Effector memory CD4-positive, alpha-beta T cell (primary cell): ENCODE measurements at regions not wholly inside any gene's neighbourhood (a gene's known extent, or its start where the extent isn't known, plus 50 kb on each side); places are given as distances from the start of the nearest gene placed in this dataset.
"Not testable (repeated sequence)": the region's sequence is repeated elsewhere in the genome, so short reads cannot be mapped to it uniquely, and the experiment has no call there.

ENCODE experiments used
- DNase-seq, 3 donors: peaks; one replicate each; pipeline ENCODE4 v3.0.0-alpha.2; 2020
- H3K27ac ChIP-seq: 2 replicates; pipeline ENCODE4 v1.7.0; 2013; ENCODE audit warnings: mild to moderate bottlenecking, low read length, moderate library complexity; ENCODE audit not compliant: insufficient read depth, poor library complexity, severe bottlenecking
- H3K27me3 ChIP-seq: replicated peaks from 2 replicates; pipeline ENCODE4 v1.7.0; 2013; ENCODE audit warnings: mild to moderate bottlenecking, low read length; ENCODE audit not compliant: insufficient read depth, control insufficient read depth, poor library complexity, severe bottlenecking
- H3K36me3 ChIP-seq: 2 replicates; pipeline ENCODE4 v1.7.0; 2013; ENCODE audit warnings: mild to moderate bottlenecking, low read length, moderate library complexity; ENCODE audit not compliant: control insufficient read depth, insufficient read depth
- H3K4me1 ChIP-seq: 2 replicates; pipeline ENCODE4 v1.7.0; 2013; ENCODE audit warnings: low read length, mild to moderate bottlenecking; ENCODE audit not compliant: control insufficient read depth, insufficient read depth, poor library complexity, severe bottlenecking
- H3K4me3 ChIP-seq: 2 replicates; pipeline ENCODE4 v1.7.0; 2013; ENCODE audit warnings: low read length, low read depth, mild to moderate bottlenecking; ENCODE audit not compliant: insufficient read depth, poor library complexity, severe bottlenecking
- H3K9me3 ChIP-seq: 2 replicates; pipeline ENCODE4 v1.7.0; 2013; ENCODE audit warnings: mild to moderate bottlenecking, low read length, moderate library complexity; ENCODE audit not compliant: control insufficient read depth

- Histone ChIP-seq H3K36me3 (no peaks in the 10 kb centered on the region), H3K27ac (no peak overlapping the region), H3K4me3 (no peak overlapping the region), H3K27me3 (no peaks in the 10 kb centered on the region), H3K4me1 (no peaks in the 10 kb centered on the region), H3K9me3 (no peaks in the 10 kb centered on the region)
- no peak for DNase-seq
These were observed 70.2 kb upstream of the PPP2R2D start for GRCh38 chr10:131830446-131831130.

GRCh38 chr10:131831561-131831960, 69.2 kb upstream of the PPP2R2D start:
- H3K4me3 ChIP-seq = no peak overlapping the region
- no peaks in the 10 kb centered on the region for H3K9me3 ChIP-seq
- H3K27me3 ChIP-seq = no peaks in the 10 kb centered on the region
- H3K4me1 ChIP-seq = no peaks in the 10 kb centered on the region
- H3K27ac ChIP-seq = no peak overlapping the region
- no peaks in the 10 kb centered on the region for H3K36me3 ChIP-seq
- no peak for DNase-seq

- H3K27ac ChIP-seq = no peak overlapping the region
- H3K4me3 ChIP-seq = no peak overlapping the region
- no peaks in the 10 kb centered on the region for H3K27me3 ChIP-seq
- DNase-seq = no peak
- H3K9me3 ChIP-seq = no peaks in the 10 kb centered on the region
- H3K36me3 ChIP-seq = no peaks in the 10 kb centered on the region
- H3K4me1 ChIP-seq = no peaks in the 10 kb centered on the region
These were observed 68.6 kb upstream of the PPP2R2D start for GRCh38 chr10:131832056-131832685.

GRCh38 chr10:131833013-131833412, 67.8 kb upstream of the PPP2R2D start:
- Histone ChIP-seq H3K36me3 (no peaks in the 10 kb centered on the region), H3K4me1 (no peaks in the 10 kb centered on the region), H3K9me3 (no peaks in the 10 kb centered on the region), H3K4me3 (no peak overlapping the region), H3K27ac (no peak overlapping the region), H3K27me3 (no peaks in the 10 kb centered on the region)
- no peak for DNase-seq

- H3K9me3 ChIP-seq = no peaks in the 10 kb centered on the region
- DNase-seq = no peak
These were observed 67.2 kb upstream of the PPP2R2D start for GRCh38 chr10:131833446-131834080.

GRCh38 chr10:131834152-131834810, 66.5 kb upstream of the PPP2R2D start:
- H3K4me3 ChIP-seq = no peak overlapping the region
- H3K36me3 ChIP-seq = no peaks in the 10 kb centered on the region
- DNase-seq = no peak
- no peaks in the 10 kb centered on the region for H3K4me1 ChIP-seq
- H3K27me3 ChIP-seq = no peaks in the 10 kb centered on the region
- no peaks in the 10 kb centered on the region for H3K9me3 ChIP-seq
- H3K27ac ChIP-seq = no peak overlapping the region

More at GRCh38 chr10:131833446-131834080, 67.2 kb upstream of the PPP2R2D start:
- H3K27me3 ChIP-seq = no peaks in the 10 kb centered on the region
- no peak overlapping the region for H3K4me3 ChIP-seq
- H3K4me1 ChIP-seq = no peaks in the 10 kb centered on the region
- no peak overlapping the region for H3K27ac ChIP-seq
- H3K36me3 ChIP-seq = no peaks in the 10 kb centered on the region

- H3K27ac ChIP-seq = no peak overlapping the region
- H3K36me3 ChIP-seq = no peaks in the 10 kb centered on the region
- H3K9me3 ChIP-seq = no peaks in the 10 kb centered on the region
- no peak overlapping the region for H3K4me3 ChIP-seq
- no peaks in the 10 kb centered on the region for H3K4me1 ChIP-seq
- no peak for DNase-seq
- H3K27me3 ChIP-seq = no peaks in the 10 kb centered on the region
These were observed 61.7 kb upstream of the PPP2R2D start for GRCh38 chr10:131838966-131839742.

- not testable (repeated sequence) for H3K27ac ChIP-seq, DNase-seq, H3K36me3 ChIP-seq
These were observed 60.7 kb upstream of the PPP2R2D start for GRCh38 chr10:131839880-131840787.

GRCh38 chr10:131840788-131841118, 60.1 kb upstream of the PPP2R2D start:
- Histone ChIP-seq H3K9me3 (no peaks in the 10 kb centered on the region), H3K4me1 (no peaks in the 10 kb centered on the region), H3K36me3 (no peaks in the 10 kb centered on the region), H3K4me3 (no peak overlapping the region), H3K27me3 (no peaks in the 10 kb centered on the region), H3K27ac (no peak overlapping the region)
- DNase-seq = no peak

More at GRCh38 chr10:131839880-131840787, 60.7 kb upstream of the PPP2R2D start:
- not testable (repeated sequence) for H3K4me1 ChIP-seq, H3K9me3 ChIP-seq, H3K4me3 ChIP-seq, H3K27me3 ChIP-seq
